ENCODE measurements at regions not wholly inside any gene's neighbourhood (a gene's known extent, or its start where the extent isn't known, plus 50 kb on each side); places are given as distances from the start of the nearest gene placed in this dataset.

DNA sequence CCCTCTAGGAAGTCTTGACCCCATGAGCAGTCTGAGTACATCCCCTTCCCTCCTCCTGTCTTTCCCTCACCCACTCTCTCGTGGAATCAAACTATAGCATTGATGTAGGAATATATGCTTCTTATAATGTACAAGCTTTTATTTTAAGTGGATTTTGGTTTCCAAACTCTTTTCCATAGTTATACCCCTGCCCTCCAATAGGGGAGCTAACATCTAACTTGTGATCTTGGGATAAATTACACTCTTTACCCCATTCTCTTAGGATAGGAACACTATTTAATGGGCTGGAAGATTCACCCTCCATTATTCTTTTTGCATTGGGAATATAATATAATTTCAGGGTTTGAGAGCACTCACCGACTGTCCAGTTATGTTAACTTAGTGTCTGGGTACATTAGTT is 465.9 kb downstream of the GATA3 start:
- no peak overlapping the region for H3K27ac Mint-ChIP-seq
- H3K27me3 Mint-ChIP-seq (ENCODE audit: low read depth in 2 of 2), result peaks cover 7 to 20% of the 10 kb centered on the region in 2 donors
- 94% methylated on average over 1 of the region's 2 CpGs for WGBS (ENCODE audit: insufficient coverage)
- no peak for ATAC-seq
- TF ChIP-seq, protein P1, sequence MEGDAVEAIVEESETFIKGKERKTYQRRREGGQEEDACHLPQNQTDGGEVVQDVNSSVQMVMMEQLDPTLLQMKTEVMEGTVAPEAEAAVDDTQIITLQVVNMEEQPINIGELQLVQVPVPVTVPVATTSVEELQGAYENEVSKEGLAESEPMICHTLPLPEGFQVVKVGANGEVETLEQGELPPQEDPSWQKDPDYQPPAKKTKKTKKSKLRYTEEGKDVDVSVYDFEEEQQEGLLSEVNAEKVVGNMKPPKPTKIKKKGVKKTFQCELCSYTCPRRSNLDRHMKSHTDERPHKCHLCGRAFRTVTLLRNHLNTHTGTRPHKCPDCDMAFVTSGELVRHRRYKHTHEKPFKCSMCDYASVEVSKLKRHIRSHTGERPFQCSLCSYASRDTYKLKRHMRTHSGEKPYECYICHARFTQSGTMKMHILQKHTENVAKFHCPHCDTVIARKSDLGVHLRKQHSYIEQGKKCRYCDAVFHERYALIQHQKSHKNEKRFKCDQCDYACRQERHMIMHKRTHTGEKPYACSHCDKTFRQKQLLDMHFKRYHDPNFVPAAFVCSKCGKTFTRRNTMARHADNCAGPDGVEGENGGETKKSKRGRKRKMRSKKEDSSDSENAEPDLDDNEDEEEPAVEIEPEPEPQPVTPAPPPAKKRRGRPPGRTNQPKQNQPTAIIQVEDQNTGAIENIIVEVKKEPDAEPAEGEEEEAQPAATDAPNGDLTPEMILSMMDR (IDR thresholded peaks at IDR 0.05), result no peak
- no peak overlapping the region for H3K27ac ChIP-seq (ENCODE audit: low read length)
- no peaks in the 10 kb centered on the region for H3K9me3 ChIP-seq (ENCODE audit: control insufficient read depth, insufficient read depth, low read length)
- no peaks in the 10 kb centered on the region for H3K4me1 Mint-ChIP-seq
- H3K9me3 Mint-ChIP-seq, result no peaks in the 10 kb centered on the region
- intact Hi-C loops (cut with micrococcal nuclease), result no loop called here
- no peaks in the 10 kb centered on the region for H3K4me1 ChIP-seq (ENCODE audit: control insufficient read depth, insufficient read depth, low read length)
- no peaks in the 10 kb centered on the region for H3K27me3 ChIP-seq (ENCODE audit: control insufficient read depth, insufficient read depth, low read length)
- no peak overlapping the region for H3K4me3 ChIP-seq (ENCODE audit: low read length)
- DNase-seq, result no peak
- no peaks in the 10 kb centered on the region for H3K36me3 Mint-ChIP-seq
- no peaks in the 10 kb centered on the region for H3K36me3 ChIP-seq (ENCODE audit: control insufficient read depth, insufficient read depth, low read length)
- no peak overlapping the region for H3K4me3 Mint-ChIP-seq

GRCh38 chr10:8527773-8528172 is 473.3 kb downstream of the GATA3 start:
- Histone ChIP-seq H3K36me3 (ENCODE audit: control insufficient read depth, insufficient read depth, low read length) (no peaks in the 10 kb centered on the region), H3K9me3 (ENCODE audit: control insufficient read depth, insufficient read depth, low read length) (no peaks in the 10 kb centered on the region), H3K4me1 (ENCODE audit: control insufficient read depth, insufficient read depth, low read length) (no peaks in the 10 kb centered on the region), H3K27ac (ENCODE audit: low read length) (no peak overlapping the region), H3K27me3 (ENCODE audit: control insufficient read depth, insufficient read depth, low read length) (no peaks in the 10 kb centered on the region), H3K4me3 (ENCODE audit: low read length) (no peak overlapping the region)
- DNase-seq (no peak), ATAC-seq (no peak)
- H3K4me3 Mint-ChIP-seq, result no peak overlapping the region
- 89% methylated on average over 3 of the region's 3 CpGs for WGBS (ENCODE audit: insufficient coverage)
- TF ChIP-seq, protein P1 (IDR thresholded peaks at IDR 0.05), result no peak
- H3K9me3 Mint-ChIP-seq, result no peaks in the 10 kb centered on the region
- intact Hi-C loops (cut with micrococcal nuclease), result no loop called here
- peaks cover 4 to 5% of the 10 kb centered on the region in 2 donors for H3K27me3 Mint-ChIP-seq (ENCODE audit: low read depth in 2 of 2)
- no peaks in the 10 kb centered on the region for H3K36me3 Mint-ChIP-seq
- no peak overlapping the region for H3K27ac Mint-ChIP-seq
- H3K4me1 Mint-ChIP-seq, result no peaks in the 10 kb centered on the region

DNA sequence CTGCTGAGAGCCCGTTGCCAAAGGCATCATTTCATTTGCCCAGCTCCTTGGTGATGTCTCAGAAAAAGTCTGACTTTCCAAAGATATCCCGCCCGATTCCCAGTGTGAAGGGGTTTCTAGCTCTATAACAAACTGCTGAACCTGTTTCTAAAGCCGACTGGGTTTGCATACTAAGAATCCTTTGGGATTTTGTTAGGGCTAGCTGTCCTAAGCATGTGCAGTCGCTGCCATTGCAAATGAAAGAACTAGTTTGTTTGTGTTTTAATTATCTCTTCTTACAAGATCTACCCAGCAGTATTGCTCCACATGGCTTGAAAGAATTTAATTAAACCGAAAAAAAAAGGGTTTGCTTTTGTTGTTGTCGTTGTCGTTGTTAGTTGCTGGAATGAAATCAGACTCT is 476.6 kb downstream of the GATA3 start:
- H3K27me3 Mint-ChIP-seq (ENCODE audit: low read depth in 2 of 2), result peaks cover 10 to 28% of the 10 kb centered on the region in 2 donors
- TF ChIP-seq, protein P1 (IDR thresholded peaks at IDR 0.05), result no peak
- intact Hi-C loops (cut with micrococcal nuclease), result no loop called here
- H3K9me3 Mint-ChIP-seq, result no peaks in the 10 kb centered on the region
- no peak overlapping the region for H3K27ac Mint-ChIP-seq
- H3K36me3 ChIP-seq (ENCODE audit: control insufficient read depth, insufficient read depth, low read length), result no peaks in the 10 kb centered on the region
- no peaks in the 10 kb centered on the region for H3K4me1 ChIP-seq (ENCODE audit: control insufficient read depth, insufficient read depth, low read length)
- no peak for DNase-seq
- ATAC-seq, result no peak
- no peaks in the 10 kb centered on the region for H3K4me1 Mint-ChIP-seq
- no peak overlapping the region for H3K4me3 ChIP-seq (ENCODE audit: low read length)
- H3K27me3 ChIP-seq (ENCODE audit: control insufficient read depth, insufficient read depth, low read length), result no peaks in the 10 kb centered on the region
- no peaks in the 10 kb centered on the region for H3K36me3 Mint-ChIP-seq
- H3K27ac ChIP-seq (ENCODE audit: low read length), result no peak overlapping the region
- no peak overlapping the region for H3K4me3 Mint-ChIP-seq
- H3K9me3 ChIP-seq (ENCODE audit: control insufficient read depth, insufficient read depth, low read length), result no peaks in the 10 kb centered on the region
- 88% methylated on average over 4 of the region's 8 CpGs for WGBS (ENCODE audit: insufficient coverage)

GRCh38 chr10:8532647-8533046 is 478.2 kb downstream of the GATA3 start:
- Histone ChIP-seq H3K4me1 (ENCODE audit: control insufficient read depth, insufficient read depth, low read length) (no peaks in the 10 kb centered on the region), H3K9me3 (ENCODE audit: control insufficient read depth, insufficient read depth, low read length) (no peaks in the 10 kb centered on the region), H3K4me3 (ENCODE audit: low read length) (no peak overlapping the region), H3K27ac (ENCODE audit: low read length) (no peak overlapping the region), H3K27me3 (ENCODE audit: control insufficient read depth, insufficient read depth, low read length) (no peaks in the 10 kb centered on the region), H3K36me3 (ENCODE audit: control insufficient read depth, insufficient read depth, low read length) (no peaks in the 10 kb centered on the region)
- Mint-ChIP-seq H3K27ac (no peak overlapping the region), H3K27me3 (ENCODE audit: low read depth in 2 of 2) (peaks cover 10 to 43% of the 10 kb centered on the region in 2 donors), H3K36me3 (no peaks in the 10 kb centered on the region), H3K4me1 (no peaks in the 10 kb centered on the region), H3K4me3 (no peak overlapping the region), H3K9me3 (no peaks in the 10 kb centered on the region)
- TF ChIP-seq, protein P1 (IDR thresholded peaks at IDR 0.05), result no peak
- intact Hi-C loops (cut with micrococcal nuclease), result no loop called here
- ATAC-seq (no peak), DNase-seq (no peak)
